ENCODE measurements at regions not wholly inside any gene's neighbourhood (a gene's known extent, or its start where the extent isn't known, plus 50 kb on each side); places are given as distances from the start of the nearest gene placed in this dataset.

- TF ChIP-seq, protein P1, sequence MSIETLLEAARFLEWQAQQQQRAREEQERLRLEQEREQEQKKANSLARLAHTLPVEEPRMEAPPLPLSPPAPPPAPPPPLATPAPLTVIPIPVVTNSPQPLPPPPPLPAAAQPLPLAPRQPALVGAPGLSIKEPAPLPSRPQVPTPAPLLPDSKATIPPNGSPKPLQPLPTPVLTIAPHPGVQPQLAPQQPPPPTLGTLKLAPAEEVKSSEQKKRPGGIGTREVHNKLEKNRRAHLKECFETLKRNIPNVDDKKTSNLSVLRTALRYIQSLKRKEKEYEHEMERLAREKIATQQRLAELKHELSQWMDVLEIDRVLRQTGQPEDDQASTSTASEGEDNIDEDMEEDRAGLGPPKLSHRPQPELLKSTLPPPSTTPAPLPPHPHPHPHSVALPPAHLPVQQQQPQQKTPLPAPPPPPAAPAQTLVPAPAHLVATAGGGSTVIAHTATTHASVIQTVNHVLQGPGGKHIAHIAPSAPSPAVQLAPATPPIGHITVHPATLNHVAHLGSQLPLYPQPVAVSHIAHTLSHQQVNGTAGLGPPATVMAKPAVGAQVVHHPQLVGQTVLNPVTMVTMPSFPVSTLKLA (conservative IDR thresholded peaks at IDR 0.05), result no peak
- no peak for TF ChIP-seq ZNF668 (CRISPR knock-in tag; IDR thresholded peaks at IDR 0.05)
- TF ChIP-seq, protein P2, sequence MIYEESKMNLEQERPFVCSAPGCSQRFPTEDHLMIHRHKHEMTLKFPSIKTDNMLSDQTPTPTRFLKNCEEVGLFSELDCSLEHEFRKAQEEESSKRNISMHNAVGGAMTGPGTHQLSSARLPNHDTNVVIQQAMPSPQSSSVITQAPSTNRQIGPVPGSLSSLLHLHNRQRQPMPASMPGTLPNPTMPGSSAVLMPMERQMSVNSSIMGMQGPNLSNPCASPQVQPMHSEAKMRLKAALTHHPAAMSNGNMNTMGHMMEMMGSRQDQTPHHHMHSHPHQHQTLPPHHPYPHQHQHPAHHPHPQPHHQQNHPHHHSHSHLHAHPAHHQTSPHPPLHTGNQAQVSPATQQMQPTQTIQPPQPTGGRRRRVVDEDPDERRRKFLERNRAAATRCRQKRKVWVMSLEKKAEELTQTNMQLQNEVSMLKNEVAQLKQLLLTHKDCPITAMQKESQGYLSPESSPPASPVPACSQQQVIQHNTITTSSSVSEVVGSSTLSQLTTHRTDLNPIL (CRISPR knock-in tag; IDR thresholded peaks at IDR 0.05), result no peak
Measured at GRCh38 chr3:110966966-110967663, 104.5 kb upstream of the NECTIN3 start (continued).

GRCh38 chr3:110968076-110968475 is 103.5 kb upstream of the NECTIN3 start:
- Histone ChIP-seq H3K9me3 (replicated peaks; ENCODE audit: control insufficient read depth, insufficient read depth, low read depth, low read length) (no peaks in the 10 kb centered on the region), H3K27me3 (ENCODE audit: control insufficient read depth in 2 of 2, insufficient read depth in 2 of 2, low read length in 2 of 2) (no peaks in the 10 kb centered on the region), H3K27ac (ENCODE audit: extremely low read depth, low read depth, low read length) (no peak overlapping the region), H3K9ac (ENCODE audit: insufficient read depth in 1 of 2, low read depth in 2 of 2, low read length in 2 of 2) (no peak overlapping the region), H4K20me1 (replicated peaks; ENCODE audit: control insufficient read depth, insufficient read depth, low read length) (no peaks in the 10 kb centered on the region), H3K4me3 (no peak overlapping the region), H2AFZ (ENCODE audit: low read depth, low read length) (no peak overlapping the region), H3K4me1 (replicated peaks in 1 of 2; ENCODE audit: control insufficient read depth in 2 of 2, insufficient read depth in 2 of 2, low read length in 2 of 2) (no peaks in the 10 kb centered on the region), H3K36me3 (ENCODE audit: control insufficient read depth, insufficient read depth, low read length) (no peaks in the 10 kb centered on the region), H3K79me2 (ENCODE audit: control insufficient read depth, insufficient read depth, low read length) (no peaks in the 10 kb centered on the region), H3K9me1 (ENCODE audit: control insufficient read depth, insufficient read depth, low read length) (no peaks in the 10 kb centered on the region), H3K4me2 (ENCODE audit: insufficient read depth, low read length) (no peak overlapping the region)
- in situ Hi-C loops (cut with MboI) (no loop called here), intact Hi-C loops (cut with micrococcal nuclease) (no loop called here)
- FAIRE-seq (no peak), ATAC-seq (no peak), DNase-seq (ENCODE audit: extremely low read depth in 1 of 4, low spot score in 3 of 4) (no peak)
- TF ChIP-seq EHMT2 (IDR thresholded peaks at IDR 0.05) (no peak), PHTF2 (CRISPR knock-in tag; IDR thresholded peaks at IDR 0.05) (no peak), ZNF407 (IDR thresholded peaks at IDR 0.05; ENCODE audit: low read depth) (no peak), ZNF699 (CRISPR knock-in tag; IDR thresholded peaks at IDR 0.05; ENCODE audit: insufficient replicate concordance) (no peak)
- TF ChIP-seq, protein P3, sequence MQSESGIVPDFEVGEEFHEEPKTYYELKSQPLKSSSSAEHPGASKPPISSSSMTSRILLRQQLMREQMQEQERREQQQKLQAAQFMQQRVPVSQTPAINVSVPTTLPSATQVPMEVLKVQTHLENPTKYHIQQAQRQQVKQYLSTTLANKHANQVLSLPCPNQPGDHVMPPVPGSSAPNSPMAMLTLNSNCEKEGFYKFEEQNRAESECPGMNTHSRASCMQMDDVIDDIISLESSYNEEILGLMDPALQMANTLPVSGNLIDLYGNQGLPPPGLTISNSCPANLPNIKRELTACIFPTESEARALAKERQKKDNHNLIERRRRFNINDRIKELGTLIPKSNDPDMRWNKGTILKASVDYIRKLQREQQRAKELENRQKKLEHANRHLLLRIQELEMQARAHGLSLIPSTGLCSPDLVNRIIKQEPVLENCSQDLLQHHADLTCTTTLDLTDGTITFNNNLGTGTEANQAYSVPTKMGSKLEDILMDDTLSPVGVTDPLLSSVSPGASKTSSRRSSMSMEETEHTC (IDR thresholded peaks at IDR 0.05), result no peak
- ChIA-PET CTCF (ENCODE audit: low intra/inter-chr PET ratio) (no interaction called here), POLR2A (no interaction called here)
- 0% methylated on average over 1 of the region's 1 CpG for WGBS (ENCODE audit: insufficient coverage, low coverage, missing lambda C conversion rate)
- BruUV-seq (replicated peaks), result no TSS peak

Data from K562 (cell line).